ENCODE measurements at regions not wholly inside any gene's neighbourhood (a gene's known extent, or its start where the extent isn't known, plus 50 kb on each side); places are given as distances from the start of the nearest gene placed in this dataset.

DNA sequence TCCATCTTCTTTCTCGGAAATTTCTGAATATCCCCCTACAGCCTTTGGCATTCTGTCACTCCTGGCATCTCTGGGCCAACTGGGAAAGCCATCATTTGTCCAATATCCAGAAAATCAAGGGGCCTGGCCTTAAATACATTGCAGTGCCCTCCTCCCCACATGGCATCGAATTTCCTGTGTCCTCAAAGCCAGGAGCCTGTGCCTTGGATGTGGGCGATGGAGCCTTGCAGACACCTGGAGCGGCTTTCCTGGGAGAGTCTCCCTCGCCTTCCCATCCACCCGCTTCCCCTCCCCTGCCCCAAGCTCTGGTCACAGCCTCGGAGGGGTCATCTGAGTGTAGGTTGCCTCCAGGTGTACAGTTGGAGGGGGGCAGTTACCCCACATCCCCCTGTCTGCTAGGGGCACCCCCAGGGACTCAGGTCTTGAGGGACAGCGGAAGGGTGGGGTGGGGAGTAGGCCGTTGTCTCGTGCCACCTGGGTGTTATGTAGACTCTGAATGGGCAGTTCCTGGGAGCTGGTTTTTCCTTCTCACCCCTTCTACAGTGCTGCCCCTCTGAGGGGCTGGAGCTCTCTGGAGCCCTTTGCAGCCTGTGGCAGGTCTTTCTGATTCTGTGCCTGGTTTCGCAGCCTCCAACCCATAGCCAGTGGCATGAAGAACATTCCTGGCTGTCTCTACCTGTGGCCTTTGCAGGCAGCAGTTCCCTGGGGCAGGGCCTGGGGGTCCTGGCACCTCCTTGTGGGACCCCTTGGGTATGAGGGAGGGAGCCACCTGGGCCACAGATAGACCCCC is 239.8 kb downstream of the SEC14L1 start:
- TF ChIP-seq CREB1 (IDR thresholded peaks at IDR 0.05; ENCODE audit: low read depth) (no peak), TEAD4 (IDR thresholded peaks at IDR 0.05) (no peak), EGR1 (IDR thresholded peaks at IDR 0.05) (no peak), CEBPB (IDR thresholded peaks at IDR 0.05) (no peak), ZBTB7A (IDR thresholded peaks at IDR 0.05; ENCODE audit: low read depth) (no peak), EP300 (IDR thresholded peaks at IDR 0.05; ENCODE audit: borderline replicate concordance) (no peak), RAD21 (IDR thresholded peaks at IDR 0.05; ENCODE audit: low read depth) (no peak), NFIC (IDR thresholded peaks at IDR 0.05) (no peak), TAF1 (IDR thresholded peaks at IDR 0.05; ENCODE audit: low read depth) (no peak), YY1 (IDR thresholded peaks at IDR 0.05; ENCODE audit: low read depth) (no peak), TCF12 (IDR thresholded peaks at IDR 0.05; ENCODE audit: low read depth) (no peak), FOXM1 (IDR thresholded peaks at IDR 0.05; ENCODE audit: borderline replicate concordance, low read depth) (no peak)
- TF ChIP-seq, protein P1, sequence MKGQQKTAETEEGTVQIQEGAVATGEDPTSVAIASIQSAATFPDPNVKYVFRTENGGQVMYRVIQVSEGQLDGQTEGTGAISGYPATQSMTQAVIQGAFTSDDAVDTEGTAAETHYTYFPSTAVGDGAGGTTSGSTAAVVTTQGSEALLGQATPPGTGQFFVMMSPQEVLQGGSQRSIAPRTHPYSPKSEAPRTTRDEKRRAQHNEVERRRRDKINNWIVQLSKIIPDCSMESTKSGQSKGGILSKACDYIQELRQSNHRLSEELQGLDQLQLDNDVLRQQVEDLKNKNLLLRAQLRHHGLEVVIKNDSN (IDR thresholded peaks at IDR 0.05) = no peak
- TF ChIP-seq, protein P2, sequence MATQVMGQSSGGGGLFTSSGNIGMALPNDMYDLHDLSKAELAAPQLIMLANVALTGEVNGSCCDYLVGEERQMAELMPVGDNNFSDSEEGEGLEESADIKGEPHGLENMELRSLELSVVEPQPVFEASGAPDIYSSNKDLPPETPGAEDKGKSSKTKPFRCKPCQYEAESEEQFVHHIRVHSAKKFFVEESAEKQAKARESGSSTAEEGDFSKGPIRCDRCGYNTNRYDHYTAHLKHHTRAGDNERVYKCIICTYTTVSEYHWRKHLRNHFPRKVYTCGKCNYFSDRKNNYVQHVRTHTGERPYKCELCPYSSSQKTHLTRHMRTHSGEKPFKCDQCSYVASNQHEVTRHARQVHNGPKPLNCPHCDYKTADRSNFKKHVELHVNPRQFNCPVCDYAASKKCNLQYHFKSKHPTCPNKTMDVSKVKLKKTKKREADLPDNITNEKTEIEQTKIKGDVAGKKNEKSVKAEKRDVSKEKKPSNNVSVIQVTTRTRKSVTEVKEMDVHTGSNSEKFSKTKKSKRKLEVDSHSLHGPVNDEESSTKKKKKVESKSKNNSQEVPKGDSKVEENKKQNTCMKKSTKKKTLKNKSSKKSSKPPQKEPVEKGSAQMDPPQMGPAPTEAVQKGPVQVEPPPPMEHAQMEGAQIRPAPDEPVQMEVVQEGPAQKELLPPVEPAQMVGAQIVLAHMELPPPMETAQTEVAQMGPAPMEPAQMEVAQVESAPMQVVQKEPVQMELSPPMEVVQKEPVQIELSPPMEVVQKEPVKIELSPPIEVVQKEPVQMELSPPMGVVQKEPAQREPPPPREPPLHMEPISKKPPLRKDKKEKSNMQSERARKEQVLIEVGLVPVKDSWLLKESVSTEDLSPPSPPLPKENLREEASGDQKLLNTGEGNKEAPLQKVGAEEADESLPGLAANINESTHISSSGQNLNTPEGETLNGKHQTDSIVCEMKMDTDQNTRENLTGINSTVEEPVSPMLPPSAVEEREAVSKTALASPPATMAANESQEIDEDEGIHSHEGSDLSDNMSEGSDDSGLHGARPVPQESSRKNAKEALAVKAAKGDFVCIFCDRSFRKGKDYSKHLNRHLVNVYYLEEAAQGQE (IDR thresholded peaks at IDR 0.05; ENCODE audit: low read depth) = no peak
- TF ChIP-seq, protein P3, sequence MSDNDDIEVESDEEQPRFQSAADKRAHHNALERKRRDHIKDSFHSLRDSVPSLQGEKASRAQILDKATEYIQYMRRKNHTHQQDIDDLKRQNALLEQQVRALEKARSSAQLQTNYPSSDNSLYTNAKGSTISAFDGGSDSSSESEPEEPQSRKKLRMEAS (IDR thresholded peaks at IDR 0.05) = no peak

DNA sequence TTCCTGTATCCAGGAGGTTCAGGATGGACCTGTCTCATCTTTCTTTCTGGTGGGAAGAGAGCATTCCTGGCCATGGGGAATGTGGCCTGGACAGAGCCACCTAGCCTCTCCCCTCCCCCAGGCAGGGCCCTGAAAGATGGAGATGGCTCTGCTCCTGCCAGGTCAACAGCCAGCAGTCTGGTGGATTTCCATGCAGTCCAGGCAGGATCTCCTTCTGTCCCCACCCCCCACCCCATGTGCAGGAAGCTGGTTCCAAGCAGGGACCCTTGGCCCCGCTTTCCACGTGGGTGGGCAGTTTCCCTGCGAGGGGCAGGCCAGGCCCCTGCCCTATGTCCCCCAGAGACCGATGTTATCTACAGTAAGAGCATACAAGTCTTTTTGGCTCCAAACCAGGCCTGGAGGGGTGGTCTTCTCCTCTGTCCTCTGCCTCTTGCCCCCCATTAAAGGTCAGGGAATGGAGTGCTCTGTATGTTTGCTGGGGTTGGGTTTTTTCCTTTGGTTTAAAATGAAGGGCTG is 240.5 kb downstream of the SEC14L1 start:
- TF ChIP-seq ZBTB7A (IDR thresholded peaks at IDR 0.05; ENCODE audit: low read depth) (no peak), TCF12 (IDR thresholded peaks at IDR 0.05; ENCODE audit: low read depth) (no peak), FOXM1 (IDR thresholded peaks at IDR 0.05; ENCODE audit: borderline replicate concordance, low read depth) (no peak), EGR1 (IDR thresholded peaks at IDR 0.05) (no peak), NFIC (IDR thresholded peaks at IDR 0.05) (no peak), EP300 (IDR thresholded peaks at IDR 0.05; ENCODE audit: borderline replicate concordance) (no peak)
- TF ChIP-seq, protein P3 (IDR thresholded peaks at IDR 0.05) = no peak

DNA sequence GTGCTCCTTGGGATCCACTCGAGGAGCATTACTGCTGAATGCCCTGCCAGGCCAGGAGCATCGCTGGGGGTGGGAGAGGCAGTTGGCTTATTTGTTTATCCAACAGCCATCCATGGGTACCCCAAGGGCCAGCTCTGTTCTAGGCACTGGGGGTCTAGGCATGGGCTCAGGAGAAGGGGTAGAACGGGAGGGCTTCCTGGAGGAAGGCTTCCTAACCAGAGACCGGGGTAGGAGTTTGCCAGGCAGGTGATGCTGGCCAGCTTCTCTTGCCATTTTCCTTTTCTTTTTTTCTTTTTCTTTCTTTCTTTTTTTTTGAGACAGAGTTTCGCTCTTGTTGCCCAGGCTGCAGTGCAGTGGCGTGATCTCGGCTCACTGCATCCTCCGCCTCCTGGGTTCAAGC is 241.0 kb downstream of the SEC14L1 start:
- TF ChIP-seq, protein P3 (IDR thresholded peaks at IDR 0.05) = no peak
- TF ChIP-seq YY1 (IDR thresholded peaks at IDR 0.05; ENCODE audit: low read depth) (no peak), CREB1 (IDR thresholded peaks at IDR 0.05; ENCODE audit: low read depth) (no peak), TEAD4 (IDR thresholded peaks at IDR 0.05) (no peak), TCF12 (IDR thresholded peaks at IDR 0.05; ENCODE audit: low read depth) (no peak), TAF1 (IDR thresholded peaks at IDR 0.05; ENCODE audit: low read depth) (no peak), FOXM1 (IDR thresholded peaks at IDR 0.05; ENCODE audit: borderline replicate concordance, low read depth) (no peak), RAD21 (IDR thresholded peaks at IDR 0.05; ENCODE audit: low read depth) (no peak), ZBTB7A (IDR thresholded peaks at IDR 0.05; ENCODE audit: low read depth) (no peak), CEBPB (IDR thresholded peaks at IDR 0.05) (no peak), EGR1 (IDR thresholded peaks at IDR 0.05) (no peak)
- TF ChIP-seq, protein P1 (IDR thresholded peaks at IDR 0.05) = no peak
- TF ChIP-seq, protein P2 (IDR thresholded peaks at IDR 0.05; ENCODE audit: low read depth) = no peak

DNA sequence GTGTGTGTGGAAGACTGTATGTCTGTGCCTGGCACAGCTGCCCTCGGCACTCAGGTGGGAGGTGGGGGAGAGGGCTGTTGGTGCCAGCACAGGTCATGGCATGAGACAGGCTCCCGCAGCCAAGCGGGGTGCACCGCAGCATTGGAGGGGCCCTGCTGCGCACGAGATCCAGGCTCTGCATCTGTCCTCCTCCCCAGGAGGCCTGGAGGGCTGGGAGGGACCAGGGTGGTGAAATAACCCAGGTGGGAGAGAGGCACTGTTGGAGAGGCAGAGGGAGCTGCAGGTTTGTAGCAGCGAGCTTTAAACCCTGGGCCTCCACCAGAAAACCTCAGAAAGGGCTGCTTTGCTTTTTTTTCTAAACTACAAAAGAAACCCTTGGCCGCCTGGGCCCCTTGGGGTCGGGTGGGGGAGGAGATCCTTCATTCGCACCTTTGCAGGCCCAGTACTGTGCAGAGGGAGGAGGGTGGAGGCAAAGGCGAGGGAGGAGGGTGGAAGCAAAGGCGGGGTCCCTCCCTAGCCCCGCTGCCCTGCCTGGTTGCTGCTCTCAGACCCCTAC is 241.7 kb downstream of the SEC14L1 start:
- TF ChIP-seq TCF12 (IDR thresholded peaks at IDR 0.05; ENCODE audit: low read depth) = no peak
- TF ChIP-seq TAF1 (IDR thresholded peaks at IDR 0.05; ENCODE audit: low read depth) = no peak
- no peak for TF ChIP-seq YY1 (IDR thresholded peaks at IDR 0.05; ENCODE audit: low read depth)
- TF ChIP-seq RAD21 (IDR thresholded peaks at IDR 0.05; ENCODE audit: low read depth) = no peak
- no peak for TF ChIP-seq EP300 (IDR thresholded peaks at IDR 0.05; ENCODE audit: borderline replicate concordance)
- TF ChIP-seq, protein P3 (IDR thresholded peaks at IDR 0.05) = no peak
- no peak for TF ChIP-seq NFIC (IDR thresholded peaks at IDR 0.05)
- TF ChIP-seq, protein P2 (IDR thresholded peaks at IDR 0.05; ENCODE audit: low read depth) = no peak
- no peak for TF ChIP-seq EGR1 (IDR thresholded peaks at IDR 0.05)
- TF ChIP-seq FOXM1 (IDR thresholded peaks at IDR 0.05; ENCODE audit: borderline replicate concordance, low read depth) = no peak
- TF ChIP-seq, protein P1 (IDR thresholded peaks at IDR 0.05) = no peak
- no peak for TF ChIP-seq ZBTB7A (IDR thresholded peaks at IDR 0.05; ENCODE audit: low read depth)

Measured in Ishikawa (cell line).